HCT116 (cell line): ENCODE measurements at regions not wholly inside any gene's neighbourhood (a gene's known extent, or its start where the extent isn't known, plus 50 kb on each side); places are given as distances from the start of the nearest gene placed in this dataset.

Experiments
- ATAC-seq: fragments of 200-7000 bp; cut with Tn5 transposase; 2 replicates; pipeline ENCODE4 v1.9.1; 2020; ENCODE audit warnings: mild to moderate bottlenecking, moderate library complexity
- BruUV-seq: library from RNA; stranded (reverse); fragments of 400-500 nt; replicated peaks from 2 replicates; lab custom pipeline; 2021; lab: Mats Ljungman, UMichigan
- CTCF ChIA-PET: fragments of 300-600 bp; sonication (Branson Sonifier 250); formaldehyde crosslinking; loops from one replicate; lab custom pipeline; 2021; ENCODE audit warnings: antibody characterized with exemption; lab: Charles Lee
- POLR2A ChIA-PET: fragments of 300-600, 350-600 bp; sonication (Branson Sonifier 250); formaldehyde crosslinking; loops from one replicate; lab custom pipeline; 2021; ENCODE audit warnings: antibody characterized with exemption; lab: Charles Lee
- RAD21 ChIA-PET, 2 experiments: fragments of 300-600 bp; sonication (Branson Sonifier 250); formaldehyde crosslinking; loops; one replicate each; lab custom pipeline; 2023; ENCODE audit warnings: low total read pairs in 2 of 2; ENCODE audit not compliant: uncharacterized antibody in 2 of 2, unreplicated experiment in 2 of 2, low non-redundant PET in 1 of 2; lab: Charles Lee
- DNase-seq: peaks from one replicate; pipeline ENCODE4 v3.0.0-alpha.2; 2010; ENCODE audit warnings: low read depth, low spot score
- H2AFZ ChIP-seq: fragments of 200-600 bp; shearing (Covaris generic), sonication (generic); 2 replicates; pipeline ENCODE4 v1.6.1; 2017; ENCODE audit warnings: low read depth, mixed run types, mixed read lengths, antibody characterized with exemption, low read length; ENCODE audit not compliant: poor library complexity, severe bottlenecking
- H3K27ac ChIP-seq: 2 replicates; pipeline ENCODE4 v1.5.1; 2012; ENCODE audit warnings: low read depth, low read length
- H3K27me3 ChIP-seq: fragments of 200-600 bp; sonication (generic); 2 replicates; pipeline ENCODE4 v1.6.1; 2016; ENCODE audit warnings: mixed run types, low read length, mixed read lengths; ENCODE audit not compliant: insufficient read depth
- H3K36me3 ChIP-seq, 2 experiments: fragments of 200-500 bp in 1 of 2; fragments of 200-600 bp in 1 of 2; sonication (Bioruptor generic) in 1 of 2; sonication (generic) in 1 of 2; 2 replicates each; pipeline versions ENCODE4 v1.5.1 to v1.6.1; 2014 to 2016; ENCODE audit warnings: low read length in 2 of 2, inconsistent platforms in 1 of 2, mixed read lengths in 1 of 2, mixed run types in 1 of 2; ENCODE audit not compliant: insufficient read depth in 2 of 2, control insufficient read depth in 1 of 2
- H3K4me1 ChIP-seq, 2 experiments: fragments of 200-600 bp in 1 of 2; sonication (generic) in 1 of 2; 2 replicates each; pipeline versions ENCODE4 v1.5.1 to v1.6.1; 2012 to 2017; ENCODE audit warnings: low read length in 2 of 2, inconsistent platforms in 1 of 2, mild to moderate bottlenecking in 1 of 2, mixed read lengths in 1 of 2, mixed run types in 1 of 2, moderate library complexity in 1 of 2; ENCODE audit not compliant: insufficient read depth in 2 of 2, control insufficient read depth in 1 of 2
- H3K4me2 ChIP-seq: fragments of 200-600 bp; sonication (generic); 2 replicates; pipeline ENCODE4 v1.6.1; 2017; ENCODE audit warnings: mixed run types, low read length, mixed read lengths
- H3K4me3 ChIP-seq, 2 experiments: fragments of 200-600 bp in 1 of 2; sonication (generic) in 1 of 2; replicated peaks in 1 of 2; 2 replicates each; pipeline ENCODE4 v1.5.1; 2011 to 2016; ENCODE audit warnings: low read length in 2 of 2, control low read depth in 1 of 2, low read depth in 1 of 2, mild to moderate bottlenecking in 1 of 2, mixed read lengths in 1 of 2, mixed run types in 1 of 2
- H3K79me2 ChIP-seq: fragments of 200-600 bp; sonication (generic); 2 replicates; pipeline ENCODE4 v1.6.1; 2017; ENCODE audit warnings: mild to moderate bottlenecking, mixed run types, low read length, moderate library complexity, mixed read lengths; ENCODE audit not compliant: insufficient read depth
- H3K9ac ChIP-seq: fragments of 200-600 bp; sonication (generic); 2 replicates; pipeline ENCODE4 v1.6.1; 2016; ENCODE audit warnings: low read length, mixed read lengths
- H3K9me2 ChIP-seq: fragments of 200-600 bp; sonication (generic), shearing (Covaris generic); 2 replicates; pipeline ENCODE4 v1.6.1; 2017; ENCODE audit warnings: mixed run types, mild to moderate bottlenecking, moderate library complexity; ENCODE audit not compliant: insufficient read depth
- H3K9me3 ChIP-seq, 2 experiments: fragments of 200-500 bp in 1 of 2; fragments of 200-600 bp in 1 of 2; sonication (Bioruptor generic) in 1 of 2; sonication (generic) in 1 of 2; 2 replicates each; pipeline ENCODE4 v1.6.1; 2014 to 2017; ENCODE audit warnings: low read length in 2 of 2, mixed read lengths in 2 of 2, inconsistent platforms in 1 of 2, low read depth in 1 of 2, mild to moderate bottlenecking in 1 of 2, mixed run types in 1 of 2, moderate library complexity in 1 of 2; ENCODE audit not compliant: control insufficient read depth in 1 of 2, insufficient read depth in 1 of 2
- H4K20me1 ChIP-seq: fragments of 200-600 bp; sonication (generic), shearing (Covaris generic); 2 replicates; pipeline ENCODE4 v1.6.1; 2017; ENCODE audit warnings: mixed run types, mild to moderate bottlenecking, moderate library complexity; ENCODE audit not compliant: insufficient read depth
- CBX3 ChIP-seq: IDR thresholded peaks from 2 replicates; pipeline ENCODE4 v1.6.1; 2012; ENCODE audit warnings: low read depth
- CEBPB ChIP-seq: IDR thresholded peaks from 2 replicates; pipeline ENCODE4 v1.6.1; 2012; ENCODE audit warnings: low read depth
- CTCF ChIP-seq, 3 experiments: fragments of 200-600 bp in 1 of 3; sonication (generic) in 1 of 3; IDR thresholded peaks in 2 of 3; conservative IDR thresholded peaks in 1 of 3; 2 replicates each; pipeline ENCODE4 v1.5.1; 2012 to 2017; ENCODE audit warnings: low read depth in 2 of 3, low read length in 2 of 3, antibody characterized with exemption in 1 of 3, borderline replicate concordance in 1 of 3, control low read depth in 1 of 3, mild to moderate bottlenecking in 1 of 3, mixed read lengths in 1 of 3, mixed run types in 1 of 3, moderate library complexity in 1 of 3; ENCODE audit not compliant: insufficient read depth in 1 of 3
- EZH2 ChIP-seq: fragments of 200-600 bp; sonication (generic); IDR thresholded peaks from 2 replicates; pipeline ENCODE4 v1.6.1; 2017; ENCODE audit warnings: antibody characterized with exemption, mixed run types
- EZH2phosphoT487 ChIP-seq: fragments of 200-600 bp; IDR thresholded peaks from 2 replicates; pipeline ENCODE4 v1.6.1; 2018; ENCODE audit warnings: antibody characterized with exemption, borderline replicate concordance
- FOSL1 ChIP-seq: IDR thresholded peaks from 2 replicates; pipeline ENCODE4 v1.6.1; 2012; ENCODE audit warnings: low read depth
- RAD21 ChIP-seq: IDR thresholded peaks from 2 replicates; pipeline ENCODE4 v1.6.1; 2012; ENCODE audit warnings: low read depth, mild to moderate bottlenecking
- SIN3A ChIP-seq: IDR thresholded peaks from 2 replicates; pipeline ENCODE4 v1.6.1; 2012; ENCODE audit warnings: low read depth
- ZBTB33 ChIP-seq: IDR thresholded peaks from 2 replicates; pipeline ENCODE4 v1.6.1; 2011; ENCODE audit warnings: mild to moderate bottlenecking, low read length, moderate library complexity; ENCODE audit not compliant: insufficient replicate concordance; ENCODE audit errors: extremely low read depth
- ZFX ChIP-seq: fragments of 450-650 bp; IDR thresholded peaks from 2 replicates; pipeline ENCODE4 v1.6.1; 2017
- ZNF274 ChIP-seq: fragments of 200-500 bp; sonication (Bioruptor generic); IDR thresholded peaks from 2 replicates; pipeline ENCODE4 v1.6.1; 2014; ENCODE audit warnings: mild to moderate bottlenecking, low read depth, low read length, inconsistent platforms
- intact Hi-C: fragments of 100-400 bp; cut with micrococcal nuclease; formaldehyde crosslinking; loops from 2 replicates; pipeline ENCODE4 v1.10.0; 2022
- TF ChIP-seq, protein P1 (sequence below): IDR thresholded peaks from 2 replicates; pipeline ENCODE4 v1.6.1; 2012

GRCh38 chr5:166961028-166961427 is 1330.4 kb upstream of the WWC1 start:
- RAD21 ChIA-PET: no interaction called here
- H3K27ac ChIP-seq: no peak overlapping the region
- H3K9me2 ChIP-seq: no peaks in the 10 kb centered on the region
- ATAC-seq (no peak), DNase-seq (no peak)
- no peaks in the 10 kb centered on the region for H3K36me3 ChIP-seq
- intact Hi-C loops: no loop called here
- no TSS peak for BruUV-seq
- TF ChIP-seq FOSL1 (no peak), CTCF (IDR thresholded peaks at IDR 0.05 in 2 of 3, conservative IDR thresholded peaks at IDR 0.05 in 1 of 3; ENCODE audit: borderline replicate concordance in 1 of 3, insufficient read depth in 1 of 3, low read depth in 2 of 3, low read length in 2 of 3) (peak in 2 of 3 experiments; percentile 9 to 24; a peak in 2 of 6 replicates), RAD21 (peak; percentile 18; the same call in 1 of the 2 replicates), ZNF274 (no peak)
- TF ChIP-seq, protein P1, sequence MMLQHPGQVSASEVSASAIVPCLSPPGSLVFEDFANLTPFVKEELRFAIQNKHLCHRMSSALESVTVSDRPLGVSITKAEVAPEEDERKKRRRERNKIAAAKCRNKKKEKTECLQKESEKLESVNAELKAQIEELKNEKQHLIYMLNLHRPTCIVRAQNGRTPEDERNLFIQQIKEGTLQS: no peak
- H2AFZ ChIP-seq: no peak overlapping the region
- H3K9me3 ChIP-seq: peaks cover 0 to 4% of the 10 kb centered on the region in 2 experiments; a peak in 1 of 4 replicates
- no peak overlapping the region for H3K4me2 ChIP-seq
- H3K9ac ChIP-seq: no peak overlapping the region
- no peak overlapping the region for H3K4me3 ChIP-seq
- no peaks in the 10 kb centered on the region for H3K4me1 ChIP-seq
- no peaks in the 10 kb centered on the region for H4K20me1 ChIP-seq
- H3K27me3 ChIP-seq: no peaks in the 10 kb centered on the region
- POLR2A ChIA-PET: no interaction called here
- no peaks in the 10 kb centered on the region for H3K79me2 ChIP-seq
- CTCF ChIA-PET: no interaction called here

- POLR2A ChIA-PET: no interaction called here
- no peak for TF ChIP-seq CTCF (IDR thresholded peaks at IDR 0.05 in 2 of 3, conservative IDR thresholded peaks at IDR 0.05 in 1 of 3; ENCODE audit: borderline replicate concordance in 1 of 3, insufficient read depth in 1 of 3, low read depth in 2 of 3, low read length in 2 of 3)
- no peak for TF ChIP-seq EZH2
- TF ChIP-seq RAD21: no peak
- TF ChIP-seq FOSL1: no peak
- TF ChIP-seq SIN3A: no peak
- TF ChIP-seq EZH2phosphoT487: no peak
- TF ChIP-seq ZNF274: no peak
- TF ChIP-seq CEBPB: no peak
- TF ChIP-seq, protein P1: no peak
- no peak for TF ChIP-seq CBX3
- no peak for TF ChIP-seq ZBTB33
- no peak for TF ChIP-seq ZFX
Measured at GRCh38 chr5:166961913-166962312, 1329.5 kb upstream of the WWC1 start.

More at GRCh38 chr5:166961913-166962312, 1329.5 kb upstream of the WWC1 start:
- peaks cover 0 to 4% of the 10 kb centered on the region in 2 experiments; a peak in 1 of 4 replicates for H3K9me3 ChIP-seq
- ChIA-PET CTCF (no interaction called here), RAD21 (no interaction called here)
- H3K4me3 ChIP-seq: no peak overlapping the region
- no peak overlapping the region for H3K27ac ChIP-seq
- H3K36me3 ChIP-seq: no peaks in the 10 kb centered on the region
- H3K9ac ChIP-seq: no peak overlapping the region
- intact Hi-C loops: no loop called here
- no peak overlapping the region for H2AFZ ChIP-seq
- no peak overlapping the region for H3K4me2 ChIP-seq
- H4K20me1 ChIP-seq: no peaks in the 10 kb centered on the region
- DNase-seq (no peak), ATAC-seq (no peak)
- no peaks in the 10 kb centered on the region for H3K9me2 ChIP-seq
- no peaks in the 10 kb centered on the region for H3K27me3 ChIP-seq
- no peaks in the 10 kb centered on the region for H3K4me1 ChIP-seq
- BruUV-seq: no TSS peak
- no peaks in the 10 kb centered on the region for H3K79me2 ChIP-seq
